ENCODE measurements at regions not wholly inside any gene's neighbourhood (a gene's known extent, or its start where the extent isn't known, plus 50 kb on each side); places are given as distances from the start of the nearest gene placed in this dataset.

GRCh38 chr15:39207532-39208115 is 373.3 kb upstream of the THBS1 start:
- TF ChIP-seq EZH2 (IDR thresholded peaks at IDR 0.05; ENCODE audit: insufficient read depth, low read length) (no peak), CTCF (IDR thresholded peaks at IDR 0.05; ENCODE audit: insufficient read depth, low read depth, low read length) (no peak)
